Esophagus muscularis mucosa (tissue), 4 donors: ENCODE measurements at regions not wholly inside any gene's neighbourhood (a gene's known extent, or its start where the extent isn't known, plus 50 kb on each side); places are given as distances from the start of the nearest gene placed in this dataset.

ENCODE experiments used
- DNase-seq: peaks from one replicate; pipeline ENCODE4 v3.0.0-alpha.2; 2017; ENCODE audit errors: extremely low spot score
- H3K27ac ChIP-seq, 4 donors: fragments of 200-600 bp; sonication (generic); replicated peaks in 1 of 4; 1 replicate in 3 of 4; 2 replicates in 1 of 4; pipeline ENCODE4 v1.5.1; 2016 to 2019; ENCODE audit warnings: mild to moderate bottlenecking in 1 of 4
- H3K27me3 ChIP-seq, 4 donors: fragments of 200-600 bp; sonication (generic); one replicate each; pipeline versions ENCODE4 v1.5.1 to v1.6.0; 2016 to 2019
- H3K36me3 ChIP-seq, 4 donors: fragments of 200-600 bp; sonication (generic); one replicate each; pipeline ENCODE4 v1.5.1; 2016 to 2019
- H3K4me1 ChIP-seq, 4 donors: fragments of 200-600 bp; sonication (generic); one replicate each; pipeline ENCODE4 v1.5.1; 2016 to 2019
- H3K4me3 ChIP-seq, 4 donors: fragments of 200-600 bp; sonication (generic); 1 replicate in 2 of 4; 2 replicates in 2 of 4; pipeline ENCODE4 v1.5.1; 2016 to 2019; ENCODE audit warnings: mild to moderate bottlenecking in 4 of 4, moderate library complexity in 1 of 4
- H3K9me3 ChIP-seq, 4 donors: fragments of 200-600 bp; sonication (generic); 1 replicate in 3 of 4; 2 replicates in 1 of 4; pipeline ENCODE4 v1.5.1; 2016 to 2019
- CTCF ChIP-seq, 3 experiments: fragments of 200-600 bp in 2 of 3; fragments of 450-650 bp in 1 of 3; sonication (generic) in 2 of 3; IDR thresholded peaks; one replicate each; pipeline ENCODE4 v1.5.1; 2017 to 2019; ENCODE audit warnings: antibody characterized with exemption in 3 of 3, mild to moderate bottlenecking in 2 of 3, moderate library complexity in 1 of 3
- EP300 ChIP-seq: sonication (generic); formaldehyde crosslinking; IDR thresholded peaks from one replicate; pipeline ENCODE4 v1.6.1; 2017; ENCODE audit warnings: antibody characterized with exemption
- POLR2A ChIP-seq: fragments of 450-650 bp; IDR thresholded peaks from one replicate; pipeline ENCODE4 v1.6.1; 2017; ENCODE audit warnings: antibody characterized with exemption, moderate library complexity, mild to moderate bottlenecking, low read depth
- POLR2AphosphoS5 ChIP-seq, 2 donors: sonication (generic); formaldehyde crosslinking; IDR thresholded peaks; one replicate each; pipeline ENCODE4 v1.6.1; 2017; ENCODE audit warnings: antibody characterized with exemption in 2 of 2
- WGBS: methylation state at CpG from one replicate; pipeline ENCODE4 v1.1.5; 2018; 5-methylcytosine and 5-hydroxymethylcytosine counted together
- intact Hi-C: fragments of 100-400 bp; cut with DNase I; formaldehyde crosslinking; loops from one replicate; pipeline ENCODE4 v1.15.1; 2023

GRCh38 chr12:3973973-3974644 is 100.9 kb upstream of the PARP11 start:
- no peaks in the 10 kb centered on the region for H3K36me3 ChIP-seq
- H3K4me3 ChIP-seq: no peak overlapping the region
- H3K4me1 ChIP-seq: no peaks in the 10 kb centered on the region
- H3K27ac ChIP-seq: no peak overlapping the region
- peaks cover 0 to 14% (median 0%) of the 10 kb centered on the region in 4 donors for H3K27me3 ChIP-seq
- no peak for DNase-seq
- intact Hi-C loops: no loop called here
- 59% methylated on average over 4 of the region's 4 CpGs for WGBS
- no peak for TF ChIP-seq POLR2A
- TF ChIP-seq CTCF (IDR thresholded peaks at IDR 0.05): no peak
- TF ChIP-seq POLR2AphosphoS5 (IDR thresholded peaks at IDR 0.05): no peak
- TF ChIP-seq EP300: no peak
- no peaks in the 10 kb centered on the region for H3K9me3 ChIP-seq

- Histone ChIP-seq H3K27me3 (peaks cover 0 to 8% (median 0%) of the 10 kb centered on the region in 4 donors), H3K4me1 (no peaks in the 10 kb centered on the region), H3K27ac (no peak overlapping the region), H3K9me3 (no peaks in the 10 kb centered on the region), H3K4me3 (no peak overlapping the region), H3K36me3 (no peaks in the 10 kb centered on the region)
- WGBS: 80% methylated on average over 14 of the region's 14 CpGs
- DNase-seq: no peak
- intact Hi-C loops: no loop called here
- TF ChIP-seq POLR2A: no peak
- no peak for TF ChIP-seq POLR2AphosphoS5 (IDR thresholded peaks at IDR 0.05)
- no peak for TF ChIP-seq CTCF (IDR thresholded peaks at IDR 0.05)
- TF ChIP-seq EP300: no peak
Observed at GRCh38 chr12:3973269-3973884, 100.2 kb upstream of the PARP11 start.

- no peak overlapping the region for H3K4me3 ChIP-seq
- H3K4me1 ChIP-seq: no peaks in the 10 kb centered on the region
- no peak for DNase-seq
- H3K27me3 ChIP-seq: peaks cover 0 to 13% (median 0%) of the 10 kb centered on the region in 4 donors
- intact Hi-C loops: no loop called here
- WGBS: 75% methylated on average over 4 of the region's 4 CpGs
- H3K27ac ChIP-seq: no peak overlapping the region
- no peaks in the 10 kb centered on the region for H3K36me3 ChIP-seq
- TF ChIP-seq POLR2A (no peak), EP300 (no peak), POLR2AphosphoS5 (IDR thresholded peaks at IDR 0.05) (no peak), CTCF (IDR thresholded peaks at IDR 0.05) (no peak)
- H3K9me3 ChIP-seq: no peaks in the 10 kb centered on the region
Observed at GRCh38 chr12:3972576-3972975, 99.4 kb upstream of the PARP11 start.

DNA sequence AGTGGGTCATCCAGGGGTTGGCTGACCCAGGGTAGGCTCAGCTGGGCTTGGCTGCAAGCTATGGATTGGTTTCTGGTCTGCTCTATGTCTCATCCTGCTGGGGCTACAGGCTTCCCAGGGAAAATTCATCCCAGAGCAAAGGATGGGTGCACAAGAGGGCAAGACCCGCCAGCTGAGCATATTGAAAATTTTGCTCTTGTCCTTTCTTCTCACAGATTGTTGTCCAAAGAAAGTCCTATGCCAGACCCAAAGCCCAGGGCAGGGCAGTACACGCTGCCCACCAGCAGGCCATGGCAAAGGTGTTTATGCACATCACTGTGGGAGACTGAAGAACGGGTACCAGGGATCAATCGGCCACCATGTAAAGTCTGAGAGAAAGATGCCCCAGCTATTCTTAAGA is 95.3 kb upstream of the PARP11 start:
- no peak for DNase-seq
- Histone ChIP-seq H3K36me3 (no peaks in the 10 kb centered on the region), H3K27ac (no peak overlapping the region), H3K4me1 (no peaks in the 10 kb centered on the region), H3K9me3 (no peaks in the 10 kb centered on the region), H3K4me3 (no peak overlapping the region), H3K27me3 (peaks cover 0 to 24% (median 0%) of the 10 kb centered on the region in 4 donors)
- 98% methylated on average over 4 of the region's 4 CpGs for WGBS
- intact Hi-C loops: no loop called here
- TF ChIP-seq CTCF (IDR thresholded peaks at IDR 0.05): no peak
- no peak for TF ChIP-seq POLR2A
- no peak for TF ChIP-seq EP300
- TF ChIP-seq POLR2AphosphoS5 (IDR thresholded peaks at IDR 0.05): no peak
